ENCODE measurements at regions not wholly inside any gene's neighbourhood (a gene's known extent, or its start where the extent isn't known, plus 50 kb on each side); places are given as distances from the start of the nearest gene placed in this dataset.

DNA sequence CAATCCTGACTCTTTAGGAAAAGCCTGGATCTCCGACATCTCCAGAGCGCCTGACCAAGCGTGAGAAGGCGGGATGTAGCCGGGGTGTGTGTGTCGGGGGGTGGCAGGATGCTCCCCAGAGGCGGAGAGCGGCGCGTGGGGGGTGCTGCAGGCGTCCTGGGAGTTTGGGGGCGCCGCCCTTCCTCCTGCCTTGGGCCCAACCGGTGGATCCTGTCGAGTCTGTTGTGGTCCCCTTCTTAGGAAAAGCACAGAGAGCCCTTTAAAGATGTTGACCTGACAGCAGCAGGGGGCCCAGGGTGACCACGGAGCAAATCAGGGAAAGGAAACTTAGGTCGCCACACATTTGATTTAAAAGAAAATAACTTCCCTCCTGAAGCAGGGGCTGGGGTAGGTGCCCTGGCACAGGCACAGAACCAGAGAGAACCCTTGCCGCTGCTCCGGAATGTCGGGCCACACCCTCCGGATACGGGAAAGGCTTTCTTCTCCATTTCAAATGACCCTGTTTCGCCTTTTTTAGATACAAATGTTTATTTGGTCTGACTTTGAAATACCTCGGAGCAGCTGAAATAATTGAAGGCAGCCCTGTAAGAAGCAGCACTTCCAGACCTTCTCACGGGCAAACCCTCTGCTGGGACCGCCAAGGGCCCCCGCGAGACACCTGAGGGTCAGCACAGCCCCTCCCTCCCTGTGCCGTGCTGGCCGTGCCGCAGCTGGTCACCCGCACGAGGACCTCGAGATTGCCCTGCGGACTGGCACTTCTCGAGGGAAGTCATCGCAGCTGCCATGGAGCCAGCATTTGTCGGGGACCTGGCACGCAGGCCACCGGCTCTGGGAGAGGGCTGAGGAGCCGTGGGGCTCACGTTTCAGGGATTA is 102.9 kb upstream of the KLF13 start:
- TF ChIP-seq, protein P1, sequence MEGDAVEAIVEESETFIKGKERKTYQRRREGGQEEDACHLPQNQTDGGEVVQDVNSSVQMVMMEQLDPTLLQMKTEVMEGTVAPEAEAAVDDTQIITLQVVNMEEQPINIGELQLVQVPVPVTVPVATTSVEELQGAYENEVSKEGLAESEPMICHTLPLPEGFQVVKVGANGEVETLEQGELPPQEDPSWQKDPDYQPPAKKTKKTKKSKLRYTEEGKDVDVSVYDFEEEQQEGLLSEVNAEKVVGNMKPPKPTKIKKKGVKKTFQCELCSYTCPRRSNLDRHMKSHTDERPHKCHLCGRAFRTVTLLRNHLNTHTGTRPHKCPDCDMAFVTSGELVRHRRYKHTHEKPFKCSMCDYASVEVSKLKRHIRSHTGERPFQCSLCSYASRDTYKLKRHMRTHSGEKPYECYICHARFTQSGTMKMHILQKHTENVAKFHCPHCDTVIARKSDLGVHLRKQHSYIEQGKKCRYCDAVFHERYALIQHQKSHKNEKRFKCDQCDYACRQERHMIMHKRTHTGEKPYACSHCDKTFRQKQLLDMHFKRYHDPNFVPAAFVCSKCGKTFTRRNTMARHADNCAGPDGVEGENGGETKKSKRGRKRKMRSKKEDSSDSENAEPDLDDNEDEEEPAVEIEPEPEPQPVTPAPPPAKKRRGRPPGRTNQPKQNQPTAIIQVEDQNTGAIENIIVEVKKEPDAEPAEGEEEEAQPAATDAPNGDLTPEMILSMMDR (IDR thresholded peaks at IDR 0.05): no peak
- TF ChIP-seq POLR2A (IDR thresholded peaks at IDR 0.05) (no peak), POLR2AphosphoS5 (IDR thresholded peaks at IDR 0.05; ENCODE audit: insufficient read depth in 1 of 2, low read depth in 1 of 2) (no peak)
